HG03095 (cell line): ENCODE measurements at regions not wholly inside any gene's neighbourhood (a gene's known extent, or its start where the extent isn't known, plus 50 kb on each side); places are given as distances from the start of the nearest gene placed in this dataset.

ENCODE experiments used
- ATAC-seq: cut with Tn5 transposase; IDR thresholded peaks from one replicate; pipeline ENCODE4 v1.9.1; 2021; ENCODE audit warnings: moderate library complexity; ENCODE audit not compliant: unreplicated experiment

GRCh38 chr6:114471450-114471849, 128.6 kb upstream of the HS3ST5 start:
- no peak for ATAC-seq

- no peak for ATAC-seq
Observed at GRCh38 chr6:114467931-114468330, 125.1 kb upstream of the HS3ST5 start.

- ATAC-seq: no peak
Observed at GRCh38 chr6:114465511-114465910, 122.7 kb upstream of the HS3ST5 start.

- no peak for ATAC-seq
Observed at GRCh38 chr6:114453737-114454276, 111.0 kb upstream of the HS3ST5 start.

- ATAC-seq: no peak
Observed at GRCh38 chr6:114452785-114453401, 110.1 kb upstream of the HS3ST5 start.

GRCh38 chr6:114450631-114451030, 107.8 kb upstream of the HS3ST5 start:
- ATAC-seq: no peak

GRCh38 chr6:114449659-114450058, 106.8 kb upstream of the HS3ST5 start:
- no peak for ATAC-seq

GRCh38 chr6:114446342-114446741, 103.5 kb upstream of the HS3ST5 start:
- ATAC-seq: no peak

- no peak for ATAC-seq
Observed at GRCh38 chr6:114445846-114446245, 103.0 kb upstream of the HS3ST5 start.

GRCh38 chr6:114439411-114439810, 96.6 kb upstream of the HS3ST5 start:
- no peak for ATAC-seq

- ATAC-seq: no peak
Observed at GRCh38 chr6:114437235-114437634, 94.4 kb upstream of the HS3ST5 start.

GRCh38 chr6:114436691-114437090, 93.9 kb upstream of the HS3ST5 start:
- ATAC-seq: no peak

- ATAC-seq: no peak
Observed at GRCh38 chr6:114435985-114436384, 93.2 kb upstream of the HS3ST5 start.

GRCh38 chr6:114432400-114432799, 89.6 kb upstream of the HS3ST5 start:
- ATAC-seq: no peak

- ATAC-seq: no peak
Observed at GRCh38 chr6:114431641-114432040, 88.8 kb upstream of the HS3ST5 start.

- no peak for ATAC-seq
Observed at GRCh38 chr6:114430534-114431124, 87.8 kb upstream of the HS3ST5 start.

- no peak for ATAC-seq
Observed at GRCh38 chr6:114428341-114428740, 85.5 kb upstream of the HS3ST5 start.

GRCh38 chr6:114421199-114421598, 78.4 kb upstream of the HS3ST5 start:
- no peak for ATAC-seq

- peak; percentile 99 for ATAC-seq
Observed at GRCh38 chr6:114419175-114419574, 76.4 kb upstream of the HS3ST5 start.

GRCh38 chr6:114418304-114418972, 75.6 kb upstream of the HS3ST5 start:
- no peak for ATAC-seq

GRCh38 chr6:114407426-114408035, 64.7 kb upstream of the HS3ST5 start:
- no peak for ATAC-seq
